ENCODE measurements at regions not wholly inside any gene's neighbourhood (a gene's known extent, or its start where the extent isn't known, plus 50 kb on each side); places are given as distances from the start of the nearest gene placed in this dataset.
"Not testable (repeated sequence)": the region's sequence is repeated elsewhere in the genome, so short reads cannot be mapped to it uniquely, and the experiment has no call there.

- H2BK12ac ChIP-seq (ENCODE audit: low read length): no peak overlapping the region
- no peak overlapping the region for H2BK15ac ChIP-seq (ENCODE audit: low read length)
- no CpG with 5 or more reads among the region's 53 CpGs for WGBS, 2 donors (ENCODE audit: extremely low coverage in 2 of 2, insufficient read length in 2 of 2, insufficient replicate concordance in 1 of 2)
- H3K9ac ChIP-seq (ENCODE audit: low read depth, low read length, poor library complexity): peak overlapping the region; percentile 27
- H3K27me3 ChIP-seq (ENCODE audit: control insufficient read depth in 3 of 3, insufficient read depth in 3 of 3, low read depth in 1 of 3, low read length in 3 of 3): peaks cover 40 to 99% (median 73%) of the 10 kb centered on the region in 3 experiments
- H4K8ac ChIP-seq (ENCODE audit: low read depth, low read length): no peak overlapping the region
- no peak overlapping the region for H3K4ac ChIP-seq (ENCODE audit: low read length)
- peak overlapping the region; percentile 89 for H3K4me2 ChIP-seq (ENCODE audit: insufficient read depth, low read length, poor library complexity, severe bottlenecking)
- peak overlapping the region; percentile 53 to 58 for H3K4me3 ChIP-seq (ENCODE audit: low read length in 2 of 2)
- H3K79me1 ChIP-seq (ENCODE audit: low read depth, low read length): no peaks in the 10 kb centered on the region
- H3K23ac ChIP-seq (ENCODE audit: low read depth, low read length, poor library complexity): no peak overlapping the region
- no peak overlapping the region for H2AK5ac ChIP-seq (ENCODE audit: low read depth, low read length)
- H2AFZ ChIP-seq (ENCODE audit: low read length): peak overlapping the region; percentile 98
- no peak overlapping the region for H3K18ac ChIP-seq (ENCODE audit: low read length)
- no peak overlapping the region for H3K14ac ChIP-seq (ENCODE audit: low read length)
- no peaks in the 10 kb centered on the region for H3K36me3 ChIP-seq (replicated peaks in 1 of 2; ENCODE audit: control insufficient read depth in 2 of 2, insufficient read depth in 2 of 2, low read length in 2 of 2)
- no peak overlapping the region for H4K91ac ChIP-seq (ENCODE audit: low read depth, low read length, poor library complexity)
- H2BK120ac ChIP-seq (ENCODE audit: low read depth, low read length): no peak overlapping the region
- peaks cover 0 to 6% of the 10 kb centered on the region in 2 donors for H3K9me3 ChIP-seq (replicated peaks in 1 of 2; ENCODE audit: control insufficient read depth in 2 of 2, insufficient read depth in 1 of 2, low read depth in 1 of 2, low read length in 2 of 2)
- no peak overlapping the region for H3K27ac ChIP-seq (replicated peaks; ENCODE audit: low read length)
- DNase-seq (ENCODE audit: low spot score): peak; percentile 18
- H3K4me1 ChIP-seq (ENCODE audit: control insufficient read depth in 2 of 2, insufficient read depth in 1 of 2, low read depth in 1 of 2, low read length in 2 of 2): peaks cover 14 to 24% of the 10 kb centered on the region in 2 donors
- no peak overlapping the region for H2BK5ac ChIP-seq (ENCODE audit: low read length)
Observed at GRCh38 chr1:217133958-217134856, 411.0 kb upstream of the ESRRG start.

GRCh38 chr1:217133092-217133491, 409.9 kb upstream of the ESRRG start:
- Histone ChIP-seq H3K4me1 (ENCODE audit: control insufficient read depth in 2 of 2, insufficient read depth in 1 of 2, low read depth in 1 of 2, low read length in 2 of 2) (peaks cover 12 to 19% of the 10 kb centered on the region in 2 donors), H2AFZ (ENCODE audit: low read length) (no peak overlapping the region), H2BK5ac (ENCODE audit: low read length) (no peak overlapping the region), H3K36me3 (replicated peaks in 1 of 2; ENCODE audit: control insufficient read depth in 2 of 2, insufficient read depth in 2 of 2, low read length in 2 of 2) (no peaks in the 10 kb centered on the region), H3K9me3 (replicated peaks in 1 of 2; ENCODE audit: control insufficient read depth in 2 of 2, insufficient read depth in 1 of 2, low read depth in 1 of 2, low read length in 2 of 2) (peaks cover 0 to 2% of the 10 kb centered on the region in 2 donors), H3K4me3 (ENCODE audit: low read length in 2 of 2) (no peak overlapping the region), H4K91ac (ENCODE audit: low read depth, low read length, poor library complexity) (no peak overlapping the region), H3K27me3 (ENCODE audit: control insufficient read depth in 3 of 3, insufficient read depth in 3 of 3, low read depth in 1 of 3, low read length in 3 of 3) (peaks cover 34 to 97% (median 61%) of the 10 kb centered on the region in 3 experiments), H2BK15ac (ENCODE audit: low read length) (no peak overlapping the region), H3K14ac (ENCODE audit: low read length) (no peak overlapping the region), H2BK12ac (ENCODE audit: low read length) (no peak overlapping the region), H3K79me1 (ENCODE audit: low read depth, low read length) (no peaks in the 10 kb centered on the region), H3K4me2 (ENCODE audit: insufficient read depth, low read length, poor library complexity, severe bottlenecking) (no peak overlapping the region), H3K27ac (replicated peaks; ENCODE audit: low read length) (no peak overlapping the region), H3K9ac (ENCODE audit: low read depth, low read length, poor library complexity) (no peak overlapping the region), H3K18ac (ENCODE audit: low read length) (peak overlapping the region; percentile 35), H2AK5ac (ENCODE audit: low read depth, low read length) (no peak overlapping the region), H4K8ac (ENCODE audit: low read depth, low read length) (no peak overlapping the region), H3K4ac (ENCODE audit: low read length) (no peak overlapping the region), H3K23ac (ENCODE audit: low read depth, low read length, poor library complexity) (no peak overlapping the region), H2BK120ac (ENCODE audit: low read depth, low read length) (no peak overlapping the region)
- DNase-seq (ENCODE audit: low spot score): no peak
- no CpG with 5 or more reads among the region's 20 CpGs for WGBS, 2 donors (ENCODE audit: extremely low coverage in 2 of 2, insufficient read length in 2 of 2, insufficient replicate concordance in 1 of 2)

- H3K9ac ChIP-seq (ENCODE audit: low read depth, low read length, poor library complexity); H3K4me1 ChIP-seq (ENCODE audit: control insufficient read depth in 2 of 2, insufficient read depth in 1 of 2, low read depth in 1 of 2, low read length in 2 of 2); H2AFZ ChIP-seq (ENCODE audit: low read length); H4K91ac ChIP-seq (ENCODE audit: low read depth, low read length, poor library complexity); H3K4ac ChIP-seq (ENCODE audit: low read length); H3K18ac ChIP-seq (ENCODE audit: low read length); H3K4me3 ChIP-seq (ENCODE audit: low read length in 2 of 2); H4K8ac ChIP-seq (ENCODE audit: low read depth, low read length); H3K23ac ChIP-seq (ENCODE audit: low read depth, low read length, poor library complexity); H3K14ac ChIP-seq (ENCODE audit: low read length); H3K9me3 ChIP-seq (replicated peaks in 1 of 2; ENCODE audit: control insufficient read depth in 2 of 2, insufficient read depth in 1 of 2, low read depth in 1 of 2, low read length in 2 of 2); H2BK15ac ChIP-seq (ENCODE audit: low read length); H3K27ac ChIP-seq (replicated peaks; ENCODE audit: low read length); H2BK12ac ChIP-seq (ENCODE audit: low read length); H3K4me2 ChIP-seq (ENCODE audit: insufficient read depth, low read length, poor library complexity, severe bottlenecking); DNase-seq (ENCODE audit: low spot score); H3K79me1 ChIP-seq (ENCODE audit: low read depth, low read length); H2BK120ac ChIP-seq (ENCODE audit: low read depth, low read length); H2AK5ac ChIP-seq (ENCODE audit: low read depth, low read length); H3K36me3 ChIP-seq (replicated peaks in 1 of 2; ENCODE audit: control insufficient read depth in 2 of 2, insufficient read depth in 2 of 2, low read length in 2 of 2); H2BK5ac ChIP-seq (ENCODE audit: low read length): not testable (repeated sequence)
- no CpG with 5 or more reads among the region's 1 CpG for WGBS, 2 donors (ENCODE audit: extremely low coverage in 2 of 2, insufficient read length in 2 of 2, insufficient replicate concordance in 1 of 2)
- H3K27me3 ChIP-seq (ENCODE audit: control insufficient read depth in 3 of 3, insufficient read depth in 3 of 3, low read depth in 1 of 3, low read length in 3 of 3): peaks cover 0 to 18% (median 0%) of the 10 kb centered on the region in 3 experiments
Observed at GRCh38 chr1:217123340-217123739, 400.1 kb upstream of the ESRRG start.

- H2BK15ac ChIP-seq (ENCODE audit: low read length): no peak overlapping the region
- no peak overlapping the region for H2BK12ac ChIP-seq (ENCODE audit: low read length)
- H3K18ac ChIP-seq (ENCODE audit: low read length): no peak overlapping the region
Observed at GRCh38 chr1:217117973-217118465, 394.8 kb upstream of the ESRRG start.

More at GRCh38 chr1:217117973-217118465, 394.8 kb upstream of the ESRRG start:
- Histone ChIP-seq H3K14ac (ENCODE audit: low read length) (no peak overlapping the region), H3K4me2 (ENCODE audit: insufficient read depth, low read length, poor library complexity, severe bottlenecking) (no peak overlapping the region), H3K4me1 (ENCODE audit: control insufficient read depth in 2 of 2, insufficient read depth in 1 of 2, low read depth in 1 of 2, low read length in 2 of 2) (no peaks in the 10 kb centered on the region), H2AFZ (ENCODE audit: low read length) (no peak overlapping the region), H2BK5ac (ENCODE audit: low read length) (no peak overlapping the region), H3K27me3 (ENCODE audit: control insufficient read depth in 3 of 3, insufficient read depth in 3 of 3, low read depth in 1 of 3, low read length in 3 of 3) (peaks cover 0 to 10% (median 0%) of the 10 kb centered on the region in 3 experiments), H3K4ac (ENCODE audit: low read length) (no peak overlapping the region), H2BK120ac (ENCODE audit: low read depth, low read length) (no peak overlapping the region), H4K91ac (ENCODE audit: low read depth, low read length, poor library complexity) (no peak overlapping the region), H3K36me3 (replicated peaks in 1 of 2; ENCODE audit: control insufficient read depth in 2 of 2, insufficient read depth in 2 of 2, low read length in 2 of 2) (no peaks in the 10 kb centered on the region), H3K27ac (replicated peaks; ENCODE audit: low read length) (no peak overlapping the region), H3K79me1 (ENCODE audit: low read depth, low read length) (no peaks in the 10 kb centered on the region), H3K23ac (ENCODE audit: low read depth, low read length, poor library complexity) (no peak overlapping the region), H4K8ac (ENCODE audit: low read depth, low read length) (no peak overlapping the region), H3K9me3 (replicated peaks in 1 of 2; ENCODE audit: control insufficient read depth in 2 of 2, insufficient read depth in 1 of 2, low read depth in 1 of 2, low read length in 2 of 2) (no peaks in the 10 kb centered on the region), H2AK5ac (ENCODE audit: low read depth, low read length) (no peak overlapping the region), H3K4me3 (ENCODE audit: low read length in 2 of 2) (no peak overlapping the region), H3K9ac (ENCODE audit: low read depth, low read length, poor library complexity) (no peak overlapping the region)
- DNase-seq (ENCODE audit: low spot score): no peak

All from neuronal stem cell (in vitro differentiated cells).